ENCODE measurements at regions not wholly inside any gene's neighbourhood (a gene's known extent, or its start where the extent isn't known, plus 50 kb on each side); places are given as distances from the start of the nearest gene placed in this dataset.
"Not testable (repeated sequence)": the region's sequence is repeated elsewhere in the genome, so short reads cannot be mapped to it uniquely, and the experiment has no call there.

GRCh38 chr17:20784100-20784665 is 204.7 kb downstream of the CDRT15L2 start:
- CTCF ChIA-PET = interaction anchor here (6.7 kb wide), 1 partner anchor 17 kb away, joined by 32 read pairs; no protein-coding TSS in a partner anchor
- 87% methylated on average over 48 of the region's 48 CpGs for WGBS (ENCODE audit: missing lambda C conversion rate)
- Histone ChIP-seq H3K4me2 (no peak overlapping the region), H3K4me3 (no peak overlapping the region), H3K27ac (no peak overlapping the region), H3K4me1 (no peaks in the 10 kb centered on the region), H3K9me3 (no peaks in the 10 kb centered on the region)
- FAIRE-seq = no peak
- peak; percentile 48 to 58; a peak in 2 of 6 replicates for ATAC-seq
- POLR2A ChIA-PET = interaction anchor here (0.5 kb wide), 1 partner anchor 67 kb away, joined by 4 read pairs; no protein-coding TSS in a partner anchor
- DNase-seq (ENCODE audit: low read depth in 1 of 2, low spot score in 1 of 2) = no peak
- no peak for TF ChIP-seq ZFP36 (IDR thresholded peaks at IDR 0.05; ENCODE audit: borderline replicate concordance, partially characterized antibody)
- TF ChIP-seq REST (IDR thresholded peaks at IDR 0.05) = no peak
- TF ChIP-seq SREBF2 (IDR thresholded peaks at IDR 0.05) = no peak
- no peak for TF ChIP-seq HEYL (CRISPR knock-in tag; IDR thresholded peaks at IDR 0.05)

DNA sequence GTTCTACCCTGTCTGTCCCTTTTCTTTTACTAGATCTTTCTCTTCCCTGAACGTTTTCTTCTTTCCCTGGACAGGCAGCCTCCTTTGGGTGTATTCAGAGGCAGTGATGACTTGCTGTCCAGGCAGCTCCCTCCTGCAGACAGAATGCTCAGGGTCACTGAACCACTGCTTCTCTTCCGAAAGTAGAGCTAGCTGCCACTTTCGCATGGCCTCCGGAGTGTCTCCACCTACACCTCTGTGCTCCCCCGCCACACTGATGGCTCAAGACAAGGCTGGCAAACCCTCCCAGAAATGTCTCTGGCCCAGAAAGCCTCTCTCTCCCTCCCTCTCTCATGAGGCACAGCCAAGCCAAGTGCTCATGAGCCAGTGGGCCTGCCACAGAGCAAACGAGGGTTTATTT is 207.8 kb downstream of the CDRT15L2 start:
- Histone ChIP-seq H3K4me1 (no peaks in the 10 kb centered on the region), H3K4me2 (no peak overlapping the region), H3K27ac (no peak overlapping the region), H3K4me3 (no peak overlapping the region), H3K9me3 (no peaks in the 10 kb centered on the region)
- no peak for FAIRE-seq
- ChIA-PET CTCF (interaction anchor here (6.7 kb wide), 1 partner anchor 14 kb away, joined by 32 read pairs; no protein-coding TSS in a partner anchor), POLR2A (no interaction called here)
- WGBS (ENCODE audit: missing lambda C conversion rate) = 65% methylated on average over 6 of the region's 6 CpGs
- TF ChIP-seq ATOH8 (CRISPR knock-in tag; IDR thresholded peaks at IDR 0.05; ENCODE audit: low read depth) (no peak), RNF2 (IDR thresholded peaks at IDR 0.05; ENCODE audit: borderline replicate concordance, low read depth) (no peak), MYC (IDR thresholded peaks at IDR 0.05; ENCODE audit: borderline replicate concordance, low read length) (no peak), TFCP2L1 (CRISPR knock-in tag; IDR thresholded peaks at IDR 0.05) (no peak), NFE2L2 (conservative IDR thresholded peaks at IDR 0.05; ENCODE audit: low read length) (no peak), HOXB5 (CRISPR knock-in tag; IDR thresholded peaks at IDR 0.05) (no peak)
- no peak for DNase-seq (ENCODE audit: low read depth in 1 of 2, low spot score in 1 of 2)
- ATAC-seq = peak in 1 of 2 experiments; percentile 10; a peak in 1 of 6 replicates

GRCh38 chr17:20791626-20792025 is 212.1 kb downstream of the CDRT15L2 start:
- Histone ChIP-seq H3K27ac (no peak overlapping the region), H3K4me3 (no peak overlapping the region), H3K4me1 (no peaks in the 10 kb centered on the region), H3K9me3 (no peaks in the 10 kb centered on the region), H3K4me2 (no peak overlapping the region)
- ATAC-seq (no peak), DNase-seq (ENCODE audit: low read depth in 1 of 2, low spot score in 1 of 2) (no peak), FAIRE-seq (no peak)
- TF ChIP-seq RARB (CRISPR knock-in tag; IDR thresholded peaks at IDR 0.05) = no peak
- TF ChIP-seq KDM5A (IDR thresholded peaks at IDR 0.05) = no peak
- no peak for TF ChIP-seq SREBF2 (IDR thresholded peaks at IDR 0.05)
- TF ChIP-seq HOXA7 (CRISPR knock-in tag; IDR thresholded peaks at IDR 0.05) = no peak
- no peak for TF ChIP-seq SMC3 (IDR thresholded peaks at IDR 0.05)
- no peak for TF ChIP-seq RAD21 (conservative IDR thresholded peaks at IDR 0.05 in 1 of 2, IDR thresholded peaks at IDR 0.05 in 1 of 2)
- TF ChIP-seq, protein P1, sequence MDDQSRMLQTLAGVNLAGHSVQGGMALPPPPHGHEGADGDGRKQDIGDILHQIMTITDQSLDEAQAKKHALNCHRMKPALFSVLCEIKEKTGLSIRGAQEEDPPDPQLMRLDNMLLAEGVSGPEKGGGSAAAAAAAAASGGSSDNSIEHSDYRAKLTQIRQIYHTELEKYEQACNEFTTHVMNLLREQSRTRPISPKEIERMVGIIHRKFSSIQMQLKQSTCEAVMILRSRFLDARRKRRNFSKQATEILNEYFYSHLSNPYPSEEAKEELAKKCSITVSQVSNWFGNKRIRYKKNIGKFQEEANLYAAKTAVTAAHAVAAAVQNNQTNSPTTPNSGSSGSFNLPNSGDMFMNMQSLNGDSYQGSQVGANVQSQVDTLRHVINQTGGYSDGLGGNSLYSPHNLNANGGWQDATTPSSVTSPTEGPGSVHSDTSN (IDR thresholded peaks at IDR 0.05) = no peak
- ChIA-PET CTCF (interaction anchor here (3.0 kb wide), 1 partner anchor 9 kb away, joined by 15 read pairs; no protein-coding TSS in a partner anchor), POLR2A (no interaction called here)
- 86% methylated on average over 5 of the region's 5 CpGs for WGBS (ENCODE audit: missing lambda C conversion rate)

DNA sequence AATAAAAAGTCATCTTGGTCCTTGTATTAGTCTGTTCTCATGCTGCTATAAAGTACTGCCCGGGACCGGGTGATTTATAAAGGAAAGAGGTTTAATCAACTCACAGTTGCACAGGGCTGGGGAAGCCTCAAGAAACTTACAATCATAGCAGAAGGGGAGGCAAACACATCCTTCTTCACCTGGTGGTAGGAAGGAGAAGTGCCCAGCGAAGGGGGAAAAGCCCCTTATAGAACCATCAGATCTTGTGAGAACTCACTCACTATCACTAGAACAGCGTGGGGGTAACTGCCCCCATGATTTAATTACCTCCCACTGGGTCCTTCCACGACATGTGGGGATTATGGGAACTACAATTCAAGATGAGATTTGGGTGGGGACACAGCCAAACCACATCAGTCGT is 215.0 kb downstream of the CDRT15L2 start:
- 45% methylated on average over 6 of the region's 6 CpGs for WGBS (ENCODE audit: missing lambda C conversion rate)
- H3K4me1 ChIP-seq; H3K27ac ChIP-seq; H3K4me2 ChIP-seq; CTCF ChIA-PET; DNase-seq (ENCODE audit: low read depth in 1 of 2, low spot score in 1 of 2); H3K9me3 ChIP-seq; H3K4me3 ChIP-seq; POLR2A ChIA-PET; FAIRE-seq; ATAC-seq: not testable (repeated sequence)

All from A549 (cell line).